GM19463 (cell line): ENCODE measurements at regions not wholly inside any gene's neighbourhood (a gene's known extent, or its start where the extent isn't known, plus 50 kb on each side); places are given as distances from the start of the nearest gene placed in this dataset.

Experiments used
- ATAC-seq: cut with Tn5 transposase; IDR thresholded peaks from one replicate; pipeline ENCODE4 v1.9.1; 2021; ENCODE audit warnings: mild to moderate bottlenecking, moderate library complexity; ENCODE audit not compliant: unreplicated experiment

GRCh38 chr9:86836266-86836665, 111.0 kb downstream of the GAS1 start:
- no peak for ATAC-seq

GRCh38 chr9:86830356-86830755, 117.0 kb downstream of the GAS1 start:
- ATAC-seq, result no peak

GRCh38 chr9:86829496-86830046, 117.7 kb downstream of the GAS1 start:
- ATAC-seq, result no peak

- ATAC-seq, result no peak
These were observed 118.7 kb downstream of the GAS1 start for GRCh38 chr9:86828631-86829030.

GRCh38 chr9:86827893-86828292, 119.4 kb downstream of the GAS1 start:
- ATAC-seq, result no peak

GRCh38 chr9:86825299-86825698, 122.0 kb downstream of the GAS1 start:
- no peak for ATAC-seq

GRCh38 chr9:86822006-86822801, 125.1 kb downstream of the GAS1 start:
- no peak for ATAC-seq

- ATAC-seq, result no peak
These were observed 126.1 kb downstream of the GAS1 start for GRCh38 chr9:86821006-86821845.

- no peak for ATAC-seq
These were observed 127.8 kb downstream of the GAS1 start for GRCh38 chr9:86819552-86819951.

- no peak for ATAC-seq
These were observed 128.7 kb downstream of the GAS1 start for GRCh38 chr9:86818636-86819035.

- ATAC-seq, result no peak
These were observed 130.4 kb downstream of the GAS1 start for GRCh38 chr9:86816868-86817267.

GRCh38 chr9:86816366-86816765, 130.9 kb downstream of the GAS1 start:
- ATAC-seq, result no peak

GRCh38 chr9:86812616-86813015, 134.7 kb downstream of the GAS1 start:
- ATAC-seq, result no peak

- ATAC-seq, result no peak
These were observed 137.4 kb downstream of the GAS1 start for GRCh38 chr9:86809759-86810367.

GRCh38 chr9:86809151-86809550, 138.2 kb downstream of the GAS1 start:
- no peak for ATAC-seq

GRCh38 chr9:86807367-86807976, 139.8 kb downstream of the GAS1 start:
- no peak for ATAC-seq

GRCh38 chr9:86804011-86804410, 143.3 kb downstream of the GAS1 start:
- no peak for ATAC-seq

GRCh38 chr9:86802900-86803673, 144.2 kb downstream of the GAS1 start:
- ATAC-seq, result no peak

- ATAC-seq, result no peak
These were observed 146.1 kb downstream of the GAS1 start for GRCh38 chr9:86801246-86801645.

- ATAC-seq, result no peak
These were observed 146.6 kb downstream of the GAS1 start for GRCh38 chr9:86800681-86801080.
